ENCODE measurements at regions not wholly inside any gene's neighbourhood (a gene's known extent, or its start where the extent isn't known, plus 50 kb on each side); places are given as distances from the start of the nearest gene placed in this dataset.

DNA sequence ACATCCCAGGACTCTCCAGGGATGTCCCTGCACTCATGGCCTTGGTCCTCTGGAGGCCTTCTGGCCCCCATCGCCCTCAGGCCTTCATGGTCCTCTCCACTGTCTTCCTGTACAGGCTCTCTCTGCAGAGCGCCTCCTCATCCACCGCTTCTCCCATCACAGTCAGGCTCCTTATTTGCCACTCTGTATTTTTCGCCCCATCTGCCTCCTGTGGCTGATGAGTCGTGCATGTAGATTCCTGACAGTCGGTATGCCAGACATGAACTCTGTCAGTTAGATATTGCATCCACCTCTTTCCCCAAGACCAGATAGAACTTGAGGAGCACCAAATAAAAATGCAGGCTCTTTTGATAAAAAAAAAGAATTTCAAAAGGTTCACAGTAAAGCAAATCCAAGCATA is 362.8 kb downstream of the IRX1 start:
- H3K4me3 ChIP-seq (replicated peaks; ENCODE audit: insufficient read depth, low read length): no peak overlapping the region
- H3K27ac ChIP-seq (replicated peaks): no peak overlapping the region
- TF ChIP-seq GABPA (IDR thresholded peaks at IDR 0.05; ENCODE audit: low read depth): no peak
- no peak for TF ChIP-seq SPI1 (IDR thresholded peaks at IDR 0.05; ENCODE audit: borderline replicate concordance, low read depth)
- TF ChIP-seq, protein P1, sequence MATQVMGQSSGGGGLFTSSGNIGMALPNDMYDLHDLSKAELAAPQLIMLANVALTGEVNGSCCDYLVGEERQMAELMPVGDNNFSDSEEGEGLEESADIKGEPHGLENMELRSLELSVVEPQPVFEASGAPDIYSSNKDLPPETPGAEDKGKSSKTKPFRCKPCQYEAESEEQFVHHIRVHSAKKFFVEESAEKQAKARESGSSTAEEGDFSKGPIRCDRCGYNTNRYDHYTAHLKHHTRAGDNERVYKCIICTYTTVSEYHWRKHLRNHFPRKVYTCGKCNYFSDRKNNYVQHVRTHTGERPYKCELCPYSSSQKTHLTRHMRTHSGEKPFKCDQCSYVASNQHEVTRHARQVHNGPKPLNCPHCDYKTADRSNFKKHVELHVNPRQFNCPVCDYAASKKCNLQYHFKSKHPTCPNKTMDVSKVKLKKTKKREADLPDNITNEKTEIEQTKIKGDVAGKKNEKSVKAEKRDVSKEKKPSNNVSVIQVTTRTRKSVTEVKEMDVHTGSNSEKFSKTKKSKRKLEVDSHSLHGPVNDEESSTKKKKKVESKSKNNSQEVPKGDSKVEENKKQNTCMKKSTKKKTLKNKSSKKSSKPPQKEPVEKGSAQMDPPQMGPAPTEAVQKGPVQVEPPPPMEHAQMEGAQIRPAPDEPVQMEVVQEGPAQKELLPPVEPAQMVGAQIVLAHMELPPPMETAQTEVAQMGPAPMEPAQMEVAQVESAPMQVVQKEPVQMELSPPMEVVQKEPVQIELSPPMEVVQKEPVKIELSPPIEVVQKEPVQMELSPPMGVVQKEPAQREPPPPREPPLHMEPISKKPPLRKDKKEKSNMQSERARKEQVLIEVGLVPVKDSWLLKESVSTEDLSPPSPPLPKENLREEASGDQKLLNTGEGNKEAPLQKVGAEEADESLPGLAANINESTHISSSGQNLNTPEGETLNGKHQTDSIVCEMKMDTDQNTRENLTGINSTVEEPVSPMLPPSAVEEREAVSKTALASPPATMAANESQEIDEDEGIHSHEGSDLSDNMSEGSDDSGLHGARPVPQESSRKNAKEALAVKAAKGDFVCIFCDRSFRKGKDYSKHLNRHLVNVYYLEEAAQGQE (IDR thresholded peaks at IDR 0.05; ENCODE audit: insufficient replicate concordance, low read depth): no peak
- no peak for DNase-seq (ENCODE audit: low read depth in 1 of 2, low spot score in 1 of 2)
- no peaks in the 10 kb centered on the region for H3K27me3 ChIP-seq (ENCODE audit: insufficient read depth, poor library complexity, severe bottlenecking)

DNA sequence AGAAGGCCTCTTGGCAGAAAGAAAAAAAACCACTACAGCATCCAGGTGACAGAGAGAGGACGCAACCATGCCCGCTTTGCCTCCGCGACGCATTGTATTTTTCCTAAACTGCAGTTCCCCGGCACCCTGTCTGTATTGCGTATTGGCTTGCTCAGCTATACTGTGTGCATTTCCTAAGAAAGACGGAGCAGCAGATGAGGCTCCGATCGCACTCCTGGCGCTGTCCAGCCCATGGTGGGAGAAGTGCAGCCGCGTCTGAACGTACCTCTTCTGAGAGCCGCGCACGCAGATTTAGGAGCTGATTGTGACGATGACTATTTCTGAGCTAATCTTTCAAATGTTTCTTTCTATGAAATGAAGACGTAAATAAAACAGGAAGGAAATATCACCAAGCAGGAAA is 366.5 kb downstream of the IRX1 start:
- no peak for TF ChIP-seq POLR2AphosphoS5 (IDR thresholded peaks at IDR 0.05; ENCODE audit: low read depth)
- no peak for TF ChIP-seq GABPA (IDR thresholded peaks at IDR 0.05; ENCODE audit: low read depth)
- no peaks in the 10 kb centered on the region for H3K27me3 ChIP-seq (ENCODE audit: insufficient read depth, poor library complexity, severe bottlenecking)
- H3K27ac ChIP-seq (replicated peaks): no peak overlapping the region
- DNase-seq (ENCODE audit: low read depth in 1 of 2, low spot score in 1 of 2): no peak
- no peak overlapping the region for H3K4me3 ChIP-seq (replicated peaks; ENCODE audit: insufficient read depth, low read length)

DNA sequence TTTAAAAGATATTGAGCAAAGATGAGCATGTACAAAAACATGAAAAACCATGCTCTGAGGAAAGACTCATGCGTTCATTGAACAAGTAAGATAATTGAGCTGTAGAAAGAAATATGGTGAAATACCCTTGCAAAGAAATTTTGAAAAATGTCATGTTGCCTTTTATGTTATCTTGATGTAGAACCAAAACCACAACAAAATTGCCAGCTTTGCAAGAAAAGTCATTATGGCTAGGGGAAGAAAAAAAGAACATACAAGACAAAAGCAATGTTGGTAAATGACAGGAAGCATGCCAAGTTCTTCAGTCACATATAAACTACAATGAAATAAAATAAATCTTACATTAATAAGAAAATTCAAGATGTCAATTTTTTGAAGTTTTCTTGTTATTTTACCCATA is 368.0 kb downstream of the IRX1 start:
- TF ChIP-seq SPI1 (IDR thresholded peaks at IDR 0.05; ENCODE audit: borderline replicate concordance, low read depth): no peak
- TF ChIP-seq POLR2AphosphoS5 (IDR thresholded peaks at IDR 0.05; ENCODE audit: low read depth): no peak
- TF ChIP-seq, protein P2, sequence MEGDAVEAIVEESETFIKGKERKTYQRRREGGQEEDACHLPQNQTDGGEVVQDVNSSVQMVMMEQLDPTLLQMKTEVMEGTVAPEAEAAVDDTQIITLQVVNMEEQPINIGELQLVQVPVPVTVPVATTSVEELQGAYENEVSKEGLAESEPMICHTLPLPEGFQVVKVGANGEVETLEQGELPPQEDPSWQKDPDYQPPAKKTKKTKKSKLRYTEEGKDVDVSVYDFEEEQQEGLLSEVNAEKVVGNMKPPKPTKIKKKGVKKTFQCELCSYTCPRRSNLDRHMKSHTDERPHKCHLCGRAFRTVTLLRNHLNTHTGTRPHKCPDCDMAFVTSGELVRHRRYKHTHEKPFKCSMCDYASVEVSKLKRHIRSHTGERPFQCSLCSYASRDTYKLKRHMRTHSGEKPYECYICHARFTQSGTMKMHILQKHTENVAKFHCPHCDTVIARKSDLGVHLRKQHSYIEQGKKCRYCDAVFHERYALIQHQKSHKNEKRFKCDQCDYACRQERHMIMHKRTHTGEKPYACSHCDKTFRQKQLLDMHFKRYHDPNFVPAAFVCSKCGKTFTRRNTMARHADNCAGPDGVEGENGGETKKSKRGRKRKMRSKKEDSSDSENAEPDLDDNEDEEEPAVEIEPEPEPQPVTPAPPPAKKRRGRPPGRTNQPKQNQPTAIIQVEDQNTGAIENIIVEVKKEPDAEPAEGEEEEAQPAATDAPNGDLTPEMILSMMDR (IDR thresholded peaks at IDR 0.05; ENCODE audit: insufficient read depth, low read length): no peak
- no peak for TF ChIP-seq GABPA (IDR thresholded peaks at IDR 0.05; ENCODE audit: low read depth)
- TF ChIP-seq, protein P1 (IDR thresholded peaks at IDR 0.05; ENCODE audit: insufficient replicate concordance, low read depth): no peak
- H3K4me3 ChIP-seq (replicated peaks; ENCODE audit: insufficient read depth, low read length): no peak overlapping the region
- H3K27ac ChIP-seq (replicated peaks): no peak overlapping the region
- no peak for DNase-seq (ENCODE audit: low read depth in 1 of 2, low spot score in 1 of 2)
- no peaks in the 10 kb centered on the region for H3K27me3 ChIP-seq (ENCODE audit: insufficient read depth, poor library complexity, severe bottlenecking)

DNA sequence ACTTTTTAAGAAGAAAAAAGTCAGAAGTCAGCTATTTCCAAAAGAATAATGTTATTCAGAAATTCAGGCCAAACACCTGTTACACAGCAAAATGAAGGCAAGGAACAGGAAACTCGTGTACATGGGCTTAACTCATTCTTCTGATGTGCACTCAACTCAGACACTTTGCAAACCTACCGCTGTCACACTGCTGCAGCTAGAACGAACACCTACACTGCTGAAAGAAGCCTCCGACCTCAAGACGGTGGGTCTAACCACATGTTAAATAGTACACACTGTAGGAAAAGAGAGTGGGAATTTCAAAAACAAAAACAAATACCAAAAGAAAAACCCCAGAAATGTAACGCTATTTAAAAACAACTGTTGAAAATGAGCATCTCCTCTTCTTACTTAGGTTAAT is 384.5 kb downstream of the IRX1 start:
- no peak overlapping the region for H3K4me3 ChIP-seq (replicated peaks; ENCODE audit: insufficient read depth, low read length)
- H3K27ac ChIP-seq (replicated peaks): no peak overlapping the region
- H3K27me3 ChIP-seq (ENCODE audit: insufficient read depth, poor library complexity, severe bottlenecking): no peaks in the 10 kb centered on the region
- no peak for TF ChIP-seq SPI1 (IDR thresholded peaks at IDR 0.05; ENCODE audit: borderline replicate concordance, low read depth)
- TF ChIP-seq POLR2AphosphoS5 (IDR thresholded peaks at IDR 0.05; ENCODE audit: low read depth): no peak
- no peak for TF ChIP-seq GABPA (IDR thresholded peaks at IDR 0.05; ENCODE audit: low read depth)
- TF ChIP-seq, protein P2 (IDR thresholded peaks at IDR 0.05; ENCODE audit: insufficient read depth, low read length): no peak
- TF ChIP-seq, protein P1 (IDR thresholded peaks at IDR 0.05; ENCODE audit: insufficient replicate concordance, low read depth): no peak
- DNase-seq (ENCODE audit: low read depth in 1 of 2, low spot score in 1 of 2): no peak
